Mammary epithelial cell (primary cell): ENCODE measurements at regions not wholly inside any gene's neighbourhood (a gene's known extent, or its start where the extent isn't known, plus 50 kb on each side); places are given as distances from the start of the nearest gene placed in this dataset.

Source experiments
- EZH2 ChIP-seq: IDR thresholded peaks from 2 replicates; pipeline ENCODE4 v1.6.1; 2012; ENCODE audit warnings: low read length, inconsistent platforms, borderline replicate concordance
- TF ChIP-seq, protein P1 (sequence below), 2 donors: IDR thresholded peaks in 1 of 2; conservative IDR thresholded peaks in 1 of 2; 2 replicates each; pipeline ENCODE4 v1.5.1; 2011 to 2012; ENCODE audit warnings: inconsistent platforms in 2 of 2, low read length in 2 of 2, mild to moderate bottlenecking in 2 of 2, control low read depth in 1 of 2, low read depth in 1 of 2; ENCODE audit not compliant: insufficient read depth in 1 of 2; ENCODE audit errors: extremely low read depth in 1 of 2

DNA sequence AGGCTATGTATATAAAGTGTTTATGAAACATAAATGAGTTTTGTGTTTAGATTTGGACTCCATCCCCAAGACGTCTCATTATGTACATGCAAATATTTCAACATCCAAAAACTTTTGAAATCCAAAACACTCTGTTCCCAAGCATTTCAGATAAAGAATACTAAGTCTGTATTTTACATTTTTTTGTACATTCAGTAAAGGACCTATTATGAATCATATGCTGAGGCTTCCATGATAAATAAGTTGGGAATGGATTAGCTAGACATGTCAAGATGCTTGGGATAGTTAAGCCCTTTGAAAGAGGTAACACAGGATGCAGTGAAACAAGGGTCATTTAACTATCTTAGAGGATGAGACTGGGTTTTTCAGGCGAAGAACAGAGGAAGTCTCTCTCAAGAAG is 262.9 kb downstream of the SNX13 start:
- TF ChIP-seq, protein P1, sequence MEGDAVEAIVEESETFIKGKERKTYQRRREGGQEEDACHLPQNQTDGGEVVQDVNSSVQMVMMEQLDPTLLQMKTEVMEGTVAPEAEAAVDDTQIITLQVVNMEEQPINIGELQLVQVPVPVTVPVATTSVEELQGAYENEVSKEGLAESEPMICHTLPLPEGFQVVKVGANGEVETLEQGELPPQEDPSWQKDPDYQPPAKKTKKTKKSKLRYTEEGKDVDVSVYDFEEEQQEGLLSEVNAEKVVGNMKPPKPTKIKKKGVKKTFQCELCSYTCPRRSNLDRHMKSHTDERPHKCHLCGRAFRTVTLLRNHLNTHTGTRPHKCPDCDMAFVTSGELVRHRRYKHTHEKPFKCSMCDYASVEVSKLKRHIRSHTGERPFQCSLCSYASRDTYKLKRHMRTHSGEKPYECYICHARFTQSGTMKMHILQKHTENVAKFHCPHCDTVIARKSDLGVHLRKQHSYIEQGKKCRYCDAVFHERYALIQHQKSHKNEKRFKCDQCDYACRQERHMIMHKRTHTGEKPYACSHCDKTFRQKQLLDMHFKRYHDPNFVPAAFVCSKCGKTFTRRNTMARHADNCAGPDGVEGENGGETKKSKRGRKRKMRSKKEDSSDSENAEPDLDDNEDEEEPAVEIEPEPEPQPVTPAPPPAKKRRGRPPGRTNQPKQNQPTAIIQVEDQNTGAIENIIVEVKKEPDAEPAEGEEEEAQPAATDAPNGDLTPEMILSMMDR (conservative IDR thresholded peaks at IDR 0.05 in 1 of 2, IDR thresholded peaks at IDR 0.05 in 1 of 2; ENCODE audit: extremely low read depth in 1 of 2, insufficient read depth in 1 of 2, low read depth in 1 of 2, low read length in 2 of 2): no peak
- TF ChIP-seq EZH2: no peak
